ENCODE measurements at regions not wholly inside any gene's neighbourhood (a gene's known extent, or its start where the extent isn't known, plus 50 kb on each side); places are given as distances from the start of the nearest gene placed in this dataset.

DNA sequence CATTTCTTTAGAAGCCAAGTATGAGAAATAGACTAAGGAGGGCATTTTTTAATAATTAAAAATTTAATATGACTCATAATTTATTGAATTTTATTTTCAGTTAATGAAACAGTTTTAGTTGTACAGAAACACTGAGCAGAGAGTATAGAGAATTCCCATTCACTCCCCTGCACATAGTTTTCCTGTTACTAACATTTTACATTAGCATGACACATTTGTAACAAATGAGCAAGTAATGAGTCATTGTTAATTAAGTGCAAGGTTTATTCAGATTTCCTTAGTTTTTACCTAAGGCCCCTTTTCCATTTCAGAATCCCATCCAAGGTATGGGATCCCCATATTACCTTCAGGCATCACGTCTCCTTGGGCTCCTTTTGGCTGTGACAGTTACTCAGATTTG lies 271.5 kb upstream of the FZD8 start:
- no peak for DNase-seq (ENCODE audit: low read depth in 1 of 2, low spot score in 2 of 2)
- Histone ChIP-seq H2BK12ac (ENCODE audit: low read depth, low read length) (no peak overlapping the region), H3K36me3 (ENCODE audit: control insufficient read depth in 2 of 4, insufficient read depth in 4 of 4, low read length in 3 of 4) (no peaks in the 10 kb centered on the region), H2BK5ac (ENCODE audit: low read depth, low read length) (no peak overlapping the region), H3K18ac (ENCODE audit: extremely low read depth, low read length) (no peak overlapping the region), H3K4me1 (replicated peaks in 1 of 4; ENCODE audit: control insufficient read depth in 3 of 4, insufficient read depth in 4 of 4, low read length in 3 of 4) (peaks cover 0 to 6% (median 5%) of the 10 kb centered on the region in 4 experiments; a peak in 3 of 7 replicates), H3K27me3 (replicated peaks in 1 of 4; ENCODE audit: control insufficient read depth in 3 of 4, extremely low read depth in 1 of 4, insufficient read depth in 3 of 4, low read length in 3 of 4) (no peaks in the 10 kb centered on the region), H2BK20ac (ENCODE audit: low read length) (no peak overlapping the region), H3K4ac (replicated peaks; ENCODE audit: insufficient read length, low read depth, low read length) (no peak overlapping the region), H3K9ac (replicated peaks in 1 of 4; ENCODE audit: extremely low read depth in 1 of 4, low read depth in 3 of 4, low read length in 3 of 4) (no peak overlapping the region), H3K4me3 (ENCODE audit: extremely low read depth in 1 of 4, insufficient read depth in 2 of 4, low read depth in 3 of 4, low read length in 4 of 4) (no peak overlapping the region), H3K79me1 (ENCODE audit: low read depth, low read length) (no peaks in the 10 kb centered on the region), H3K9me3 (ENCODE audit: insufficient read depth in 2 of 2, low read depth in 1 of 2, low read length in 1 of 2) (no peaks in the 10 kb centered on the region), H2BK120ac (replicated peaks; ENCODE audit: low read depth, low read length) (no peak overlapping the region), H2AK5ac (ENCODE audit: low read depth, low read length) (no peak overlapping the region), H2BK15ac (ENCODE audit: low read length) (no peak overlapping the region), H3K4me2 (ENCODE audit: insufficient read depth in 1 of 2, low read depth in 2 of 2, low read length in 2 of 2) (no peak overlapping the region), H3K14ac (ENCODE audit: insufficient read length) (no peak overlapping the region), H3K23ac (ENCODE audit: insufficient read length) (no peak overlapping the region), H4K91ac (replicated peaks; ENCODE audit: insufficient read length, low read length) (no peak overlapping the region), H3K56ac (replicated peaks; ENCODE audit: insufficient read length, low read depth, low read length) (no peak overlapping the region), H4K20me1 (replicated peaks in 1 of 2; ENCODE audit: control insufficient read depth in 1 of 2, insufficient read depth in 2 of 2, low read length in 2 of 2) (no peaks in the 10 kb centered on the region), H2AFZ (ENCODE audit: low read length) (no peak overlapping the region), H3K79me2 (ENCODE audit: control insufficient read depth in 1 of 2, insufficient read depth in 2 of 2, low read length in 2 of 2) (no peaks in the 10 kb centered on the region), H3K27ac (ENCODE audit: low read depth, low read length) (no peak overlapping the region), H4K8ac (ENCODE audit: extremely low read depth, insufficient read depth, low read length) (no peak overlapping the region), H4K5ac (ENCODE audit: insufficient read length, low read depth, low read length) (no peak overlapping the region), H3K23me2 (ENCODE audit: low read depth, low read length) (no peaks in the 10 kb centered on the region)
- ChIA-PET CTCF (ENCODE audit: partially characterized antibody) (no interaction called here), POLR2A (ENCODE audit: partially characterized antibody) (no interaction called here)
- FAIRE-seq: no peak
- WGBS, 2 experiments (ENCODE audit: extremely low coverage in 1 of 2, insufficient coverage in 1 of 2, insufficient read length in 1 of 2, insufficient replicate concordance in 2 of 2, low coverage in 1 of 2, low lambda C conversion rate in 2 of 2, missing lambda C conversion rate in 1 of 2): 75% methylated on average over 1 of the region's 1 CpG; no CpG with 5 or more reads in 1 of the 2 experiments
- TF ChIP-seq RFX5 (IDR thresholded peaks at IDR 0.05; ENCODE audit: borderline replicate concordance, low read depth, low read length) (no peak), TEAD4 (IDR thresholded peaks at IDR 0.05; ENCODE audit: low read depth, low read length) (no peak), RNF2 (IDR thresholded peaks at IDR 0.05; ENCODE audit: borderline replicate concordance, low read depth, low read length, missing control alignments, poor library complexity, severe bottlenecking) (no peak), KDM4A (IDR thresholded peaks at IDR 0.05; ENCODE audit: low read depth, low read length, severe bottlenecking) (no peak), CREB1 (IDR thresholded peaks at IDR 0.05) (no peak), POU5F1 (IDR thresholded peaks at IDR 0.05; ENCODE audit: low read depth, low read length) (no peak), SAP30 (IDR thresholded peaks at IDR 0.05; ENCODE audit: insufficient read depth, insufficient replicate concordance, low read length) (no peak), BRCA1 (IDR thresholded peaks at IDR 0.05; ENCODE audit: low read depth, low read length) (no peak), NANOG (IDR thresholded peaks at IDR 0.05; ENCODE audit: insufficient read depth, low read depth, low read length, poor library complexity, severe bottlenecking) (no peak), SP2 (IDR thresholded peaks at IDR 0.05; ENCODE audit: low read length) (no peak)
- TF ChIP-seq, protein P1, sequence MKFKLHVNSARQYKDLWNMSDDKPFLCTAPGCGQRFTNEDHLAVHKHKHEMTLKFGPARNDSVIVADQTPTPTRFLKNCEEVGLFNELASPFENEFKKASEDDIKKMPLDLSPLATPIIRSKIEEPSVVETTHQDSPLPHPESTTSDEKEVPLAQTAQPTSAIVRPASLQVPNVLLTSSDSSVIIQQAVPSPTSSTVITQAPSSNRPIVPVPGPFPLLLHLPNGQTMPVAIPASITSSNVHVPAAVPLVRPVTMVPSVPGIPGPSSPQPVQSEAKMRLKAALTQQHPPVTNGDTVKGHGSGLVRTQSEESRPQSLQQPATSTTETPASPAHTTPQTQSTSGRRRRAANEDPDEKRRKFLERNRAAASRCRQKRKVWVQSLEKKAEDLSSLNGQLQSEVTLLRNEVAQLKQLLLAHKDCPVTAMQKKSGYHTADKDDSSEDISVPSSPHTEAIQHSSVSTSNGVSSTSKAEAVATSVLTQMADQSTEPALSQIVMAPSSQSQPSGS (IDR thresholded peaks at IDR 0.05; ENCODE audit: low read length): no peak
- TF ChIP-seq, protein P2, sequence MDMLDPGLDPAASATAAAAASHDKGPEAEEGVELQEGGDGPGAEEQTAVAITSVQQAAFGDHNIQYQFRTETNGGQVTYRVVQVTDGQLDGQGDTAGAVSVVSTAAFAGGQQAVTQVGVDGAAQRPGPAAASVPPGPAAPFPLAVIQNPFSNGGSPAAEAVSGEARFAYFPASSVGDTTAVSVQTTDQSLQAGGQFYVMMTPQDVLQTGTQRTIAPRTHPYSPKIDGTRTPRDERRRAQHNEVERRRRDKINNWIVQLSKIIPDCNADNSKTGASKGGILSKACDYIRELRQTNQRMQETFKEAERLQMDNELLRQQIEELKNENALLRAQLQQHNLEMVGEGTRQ (IDR thresholded peaks at IDR 0.05; ENCODE audit: low read length): no peak
